Caco-2 (cell line): ENCODE measurements at regions not wholly inside any gene's neighbourhood (a gene's known extent, or its start where the extent isn't known, plus 50 kb on each side); places are given as distances from the start of the nearest gene placed in this dataset.

Source experiments
- BruUV-seq: library from RNA; stranded (reverse); fragments of 400-500 nt; replicated peaks from 2 replicates; lab custom pipeline; 2021; lab: Mats Ljungman, UMichigan
- CTCF ChIA-PET: fragments of 300-600 bp; sonication (Branson Sonifier 250); formaldehyde crosslinking; loops from one replicate; lab custom pipeline; 2022; ENCODE audit warnings: antibody characterized with exemption; lab: Charles Lee
- POLR2A ChIA-PET: fragments of 300-600 bp; sonication (Branson Sonifier 250); formaldehyde crosslinking; loops from one replicate; lab custom pipeline; 2022; ENCODE audit warnings: antibody characterized with exemption; lab: Charles Lee
- DNase-seq, 2 experiments: peaks; one replicate each; pipeline versions ENCODE4 v3.0.0 to v3.0.0-alpha.2; 2020 to 2022
- H3K27me3 ChIP-seq: replicated peaks from 2 replicates; pipeline ENCODE4 v1.6.0; 2011; ENCODE audit warnings: low read length; ENCODE audit not compliant: control insufficient read depth, insufficient read depth
- H3K36me3 ChIP-seq: 2 replicates; pipeline ENCODE4 v1.5.1; 2011; ENCODE audit warnings: low read length; ENCODE audit not compliant: control insufficient read depth, insufficient read depth
- H3K4me1 ChIP-seq: fragments of 250-450 bp; sonication (Bioruptor Pico); 2 replicates; pipeline ENCODE4 v1.5.1; 2020; ENCODE audit warnings: mild to moderate bottlenecking
- H3K4me3 ChIP-seq: 2 replicates; pipeline ENCODE4 v1.5.1; 2011; ENCODE audit warnings: low read depth, mild to moderate bottlenecking, control low read depth, low read length
- H3K9me3 ChIP-seq: fragments of 250-450 bp; sonication (Bioruptor Pico); 2 replicates; pipeline ENCODE4 v1.5.1; 2020; ENCODE audit warnings: mild to moderate bottlenecking, moderate library complexity
- H3K27ac Mint-ChIP-seq: one replicate; pipeline ENCODE4 v1.8.0; 2022; ENCODE audit warnings: mixed read lengths; ENCODE audit not compliant: unreplicated experiment
- H3K27me3 Mint-ChIP-seq: one replicate; pipeline ENCODE4 v1.8.0; 2022; ENCODE audit warnings: mixed read lengths; ENCODE audit not compliant: insufficient read depth, unreplicated experiment
- H3K36me3 Mint-ChIP-seq: one replicate; pipeline ENCODE4 v1.8.0; 2022; ENCODE audit warnings: mild to moderate bottlenecking, mixed read lengths; ENCODE audit not compliant: insufficient read depth, unreplicated experiment
- H3K4me1 Mint-ChIP-seq: one replicate; pipeline ENCODE4 v1.8.0; 2022; ENCODE audit warnings: low read depth, mixed read lengths; ENCODE audit not compliant: unreplicated experiment
- H3K4me3 Mint-ChIP-seq: one replicate; pipeline ENCODE4 v1.8.0; 2022; ENCODE audit warnings: mild to moderate bottlenecking, moderate library complexity, mixed read lengths; ENCODE audit not compliant: unreplicated experiment
- H3K9me3 Mint-ChIP-seq: one replicate; pipeline ENCODE4 v1.8.0; 2022; ENCODE audit warnings: mixed read lengths; ENCODE audit not compliant: unreplicated experiment
- intact Hi-C: fragments of 100-400 bp; cut with micrococcal nuclease; formaldehyde crosslinking; loops from one replicate; pipeline ENCODE4 v1.10.0; 2022; ENCODE audit not compliant: unreplicated experiment
- TF ChIP-seq, protein P1 (sequence below), 2 experiments: fragments of 200-600 bp in 1 of 2; IDR thresholded peaks; 1 replicate in 1 of 2; 2 replicates in 1 of 2; pipeline versions ENCODE4 v1.5.1 to v1.8.0; 2011 to 2022; ENCODE audit warnings: antibody characterized with exemption in 1 of 2, control low read depth in 1 of 2, inconsistent platforms in 1 of 2, low read depth in 1 of 2, low read length in 1 of 2, mild to moderate bottlenecking in 1 of 2, moderate library complexity in 1 of 2; ENCODE audit not compliant: insufficient read depth in 1 of 2, severe bottlenecking in 1 of 2, unreplicated experiment in 1 of 2

GRCh38 chr21:15140321-15141019, 75.7 kb upstream of the NRIP1 start:
- peak overlapping the region; percentile 58 for H3K4me3 Mint-ChIP-seq
- no TSS peak for BruUV-seq
- H3K36me3 Mint-ChIP-seq: no peaks in the 10 kb centered on the region
- peak overlapping the region; percentile 85 for H3K27ac Mint-ChIP-seq
- ChIA-PET POLR2A (interaction anchor here (0.6 kb wide), 1 partner anchor 42 kb away, joined by 4 read pairs; no protein-coding TSS in a partner anchor), CTCF (interaction anchor here (0.6 to 1.0 kb wide), 3 partner anchors 11 to 276 kb away, joined by 3 to 7 read pairs (median 3); no protein-coding TSS in a partner anchor)
- DNase-seq: peak; percentile 90 to 97
- Histone ChIP-seq H3K27me3 (no peaks in the 10 kb centered on the region), H3K36me3 (no peaks in the 10 kb centered on the region), H3K4me1 (peaks cover 49% of the 10 kb centered on the region), H3K9me3 (no peaks in the 10 kb centered on the region), H3K4me3 (no peak overlapping the region)
- peaks cover 12% of the 10 kb centered on the region for H3K9me3 Mint-ChIP-seq
- intact Hi-C loops: loop anchor here (1.0 to 5.0 kb wide), 9 partner anchors 19 to 440 kb away; no protein-coding TSS in a partner anchor
- peaks cover 47% of the 10 kb centered on the region for H3K4me1 Mint-ChIP-seq
- no peaks in the 10 kb centered on the region for H3K27me3 Mint-ChIP-seq
- TF ChIP-seq, protein P1, sequence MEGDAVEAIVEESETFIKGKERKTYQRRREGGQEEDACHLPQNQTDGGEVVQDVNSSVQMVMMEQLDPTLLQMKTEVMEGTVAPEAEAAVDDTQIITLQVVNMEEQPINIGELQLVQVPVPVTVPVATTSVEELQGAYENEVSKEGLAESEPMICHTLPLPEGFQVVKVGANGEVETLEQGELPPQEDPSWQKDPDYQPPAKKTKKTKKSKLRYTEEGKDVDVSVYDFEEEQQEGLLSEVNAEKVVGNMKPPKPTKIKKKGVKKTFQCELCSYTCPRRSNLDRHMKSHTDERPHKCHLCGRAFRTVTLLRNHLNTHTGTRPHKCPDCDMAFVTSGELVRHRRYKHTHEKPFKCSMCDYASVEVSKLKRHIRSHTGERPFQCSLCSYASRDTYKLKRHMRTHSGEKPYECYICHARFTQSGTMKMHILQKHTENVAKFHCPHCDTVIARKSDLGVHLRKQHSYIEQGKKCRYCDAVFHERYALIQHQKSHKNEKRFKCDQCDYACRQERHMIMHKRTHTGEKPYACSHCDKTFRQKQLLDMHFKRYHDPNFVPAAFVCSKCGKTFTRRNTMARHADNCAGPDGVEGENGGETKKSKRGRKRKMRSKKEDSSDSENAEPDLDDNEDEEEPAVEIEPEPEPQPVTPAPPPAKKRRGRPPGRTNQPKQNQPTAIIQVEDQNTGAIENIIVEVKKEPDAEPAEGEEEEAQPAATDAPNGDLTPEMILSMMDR (IDR thresholded peaks at IDR 0.05; ENCODE audit: insufficient read depth in 1 of 2, low read depth in 1 of 2, low read length in 1 of 2, severe bottlenecking in 1 of 2, unreplicated experiment in 1 of 2): no peak

DNA sequence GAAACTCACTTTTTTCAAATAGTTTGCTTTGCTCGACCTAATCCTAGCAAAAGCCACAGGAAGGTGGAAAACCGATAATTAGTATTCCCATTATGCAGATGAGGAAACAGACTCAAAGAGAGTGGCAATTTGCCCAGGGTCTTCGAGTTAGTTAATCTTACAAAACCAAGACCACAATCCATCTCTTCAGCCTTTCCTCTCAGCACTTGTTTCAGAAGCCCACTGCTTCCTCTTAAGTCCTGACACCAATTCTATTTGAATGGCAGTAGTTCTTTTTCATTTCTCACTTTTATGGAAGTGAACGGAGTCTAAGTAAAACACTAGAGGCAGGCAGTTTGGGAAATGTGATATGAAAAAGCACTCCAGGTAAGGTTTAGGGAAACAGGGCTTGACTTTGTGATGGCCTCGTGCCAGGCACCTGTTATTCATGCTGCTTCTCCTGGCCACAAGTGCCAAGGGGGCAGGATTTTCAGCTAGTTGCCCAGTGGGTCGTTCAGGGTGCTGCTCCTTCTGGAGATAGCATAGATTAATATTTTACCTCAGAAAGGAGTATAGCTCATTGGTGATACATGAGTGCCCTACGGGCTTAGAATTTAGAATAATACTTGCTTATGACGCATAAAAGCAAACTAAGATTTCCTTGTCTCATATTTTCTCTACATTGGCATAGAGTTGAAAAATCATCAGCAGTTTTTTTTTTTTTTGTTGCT, 76.6 kb upstream of the NRIP1 start:
- ChIA-PET CTCF (interaction anchor here (0.7 to 1.0 kb wide), 2 partner anchors 76 to 263 kb away, joined by 4 read pairs; partner anchors contain the start of gene NRIP1), POLR2A (no interaction called here)
- DNase-seq: peak in 1 of 2 experiments; percentile 9
- TF ChIP-seq, protein P1 (IDR thresholded peaks at IDR 0.05; ENCODE audit: insufficient read depth in 1 of 2, low read depth in 1 of 2, low read length in 1 of 2, severe bottlenecking in 1 of 2, unreplicated experiment in 1 of 2): no peak
- H3K4me1 Mint-ChIP-seq: peaks cover 46% of the 10 kb centered on the region
- Histone ChIP-seq H3K36me3 (no peaks in the 10 kb centered on the region), H3K9me3 (0 out of 2 replicates have a peak, but pooled peaks cover 3% of the 10 kb centered on the region), H3K4me3 (no peak overlapping the region), H3K27me3 (no peaks in the 10 kb centered on the region), H3K4me1 (peaks cover 44% of the 10 kb centered on the region)
- peaks cover 12% of the 10 kb centered on the region for H3K9me3 Mint-ChIP-seq
- BruUV-seq: no TSS peak
- peak overlapping the region; percentile 85 for H3K27ac Mint-ChIP-seq
- H3K27me3 Mint-ChIP-seq: no peaks in the 10 kb centered on the region
- intact Hi-C loops: loop anchor here (1.0 to 5.0 kb wide), 4 partner anchors 56 to 301 kb away; no protein-coding TSS in a partner anchor
- H3K4me3 Mint-ChIP-seq: peak overlapping the region; percentile 49
- H3K36me3 Mint-ChIP-seq: no peaks in the 10 kb centered on the region

DNA sequence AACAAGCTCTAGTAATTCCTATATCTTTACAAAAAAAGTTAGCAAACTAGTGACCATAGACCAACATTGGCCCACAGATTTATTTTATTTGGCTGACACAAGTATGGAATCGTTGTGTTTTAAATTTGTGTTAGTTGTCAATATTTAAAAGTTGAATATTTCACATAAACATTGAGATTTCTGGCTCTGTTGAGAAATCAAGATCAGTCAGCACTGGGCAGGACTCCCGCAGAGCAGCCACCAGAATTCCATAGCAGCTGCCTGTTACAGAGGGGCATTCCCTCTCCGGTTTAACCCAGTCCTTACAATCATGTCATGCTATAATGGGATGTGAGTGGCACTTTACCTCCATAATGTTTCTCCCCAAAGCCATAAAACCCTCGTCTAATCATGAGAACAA, 79.2 kb upstream of the NRIP1 start:
- intact Hi-C loops: loop anchor here (5.0 kb wide), 2 partner anchors 53 to 298 kb away; no protein-coding TSS in a partner anchor
- H3K27ac Mint-ChIP-seq: no peak overlapping the region
- ChIA-PET POLR2A (interaction anchor here (0.6 kb wide), 1 partner anchor 79 kb away, joined by 3 read pairs; the partner anchor contains the start of gene NRIP1), CTCF (no interaction called here)
- H3K36me3 Mint-ChIP-seq: no peaks in the 10 kb centered on the region
- TF ChIP-seq, protein P1 (IDR thresholded peaks at IDR 0.05; ENCODE audit: insufficient read depth in 1 of 2, low read depth in 1 of 2, low read length in 1 of 2, severe bottlenecking in 1 of 2, unreplicated experiment in 1 of 2): no peak
- H3K9me3 ChIP-seq: 0 out of 2 replicates have a peak, but pooled peaks cover 3% of the 10 kb centered on the region
- no TSS peak for BruUV-seq
- H3K9me3 Mint-ChIP-seq: peaks cover 12% of the 10 kb centered on the region
- DNase-seq: no peak
- H3K4me1 Mint-ChIP-seq: peaks cover 30% of the 10 kb centered on the region
- no peak overlapping the region for H3K4me3 Mint-ChIP-seq
- H3K36me3 ChIP-seq: no peaks in the 10 kb centered on the region
- no peak overlapping the region for H3K4me3 ChIP-seq
- H3K27me3 ChIP-seq: no peaks in the 10 kb centered on the region
- H3K4me1 ChIP-seq: peaks cover 38% of the 10 kb centered on the region
- H3K27me3 Mint-ChIP-seq: no peaks in the 10 kb centered on the region
